ENCODE measurements at regions not wholly inside any gene's neighbourhood (a gene's known extent, or its start where the extent isn't known, plus 50 kb on each side); places are given as distances from the start of the nearest gene placed in this dataset.
A peak's percentile ranks its signal among the peaks of the same experiment; 100 is the strongest.
"Not testable (repeated sequence)": the region's sequence is repeated elsewhere in the genome, so short reads cannot be mapped to it uniquely, and the experiment has no call there.

DNA sequence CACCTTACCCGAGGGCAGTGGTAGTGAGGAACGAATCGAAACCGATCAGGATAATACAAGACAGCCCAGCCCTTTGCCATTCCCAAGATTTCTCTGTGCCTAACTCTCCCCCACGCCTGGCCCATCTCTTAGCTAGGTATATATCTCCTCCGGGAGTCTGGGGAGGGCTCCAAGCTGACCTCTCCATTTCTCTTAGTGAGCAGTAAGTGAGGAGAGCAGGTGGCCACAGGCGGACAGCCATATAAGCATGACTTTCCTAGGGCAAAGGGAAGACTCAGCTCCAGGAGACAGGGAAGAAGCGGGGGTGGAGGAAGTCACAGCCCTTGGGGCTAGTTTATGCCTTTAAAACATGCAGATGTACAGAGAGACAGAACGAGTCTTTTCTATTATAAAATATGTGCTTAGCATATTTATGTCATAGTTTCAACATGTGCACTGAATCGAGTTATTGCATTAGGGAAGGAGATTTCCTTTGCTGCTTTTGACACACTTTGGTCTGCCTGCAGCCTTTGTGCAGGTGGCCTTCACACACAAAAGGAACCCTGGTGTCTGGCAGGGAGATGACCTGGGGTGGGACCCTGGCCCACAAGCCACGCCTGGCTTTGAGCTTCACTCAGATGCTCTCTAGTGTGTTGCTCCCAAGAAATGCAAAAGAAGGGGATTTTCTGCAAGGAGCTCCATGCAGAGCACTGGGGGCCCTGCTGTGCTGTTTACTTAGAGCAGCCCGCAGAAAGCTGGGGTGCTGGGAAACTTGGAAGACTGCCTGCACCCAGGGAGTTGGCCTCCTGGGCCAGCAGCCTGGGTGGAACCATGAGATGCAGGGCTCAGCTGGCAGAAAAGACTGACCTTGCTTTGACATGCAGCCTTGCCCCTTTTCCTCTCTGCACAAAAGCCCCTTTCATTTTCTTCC, 613.3 kb downstream of the BCOR start:
- no peak for DNase-seq

DNA sequence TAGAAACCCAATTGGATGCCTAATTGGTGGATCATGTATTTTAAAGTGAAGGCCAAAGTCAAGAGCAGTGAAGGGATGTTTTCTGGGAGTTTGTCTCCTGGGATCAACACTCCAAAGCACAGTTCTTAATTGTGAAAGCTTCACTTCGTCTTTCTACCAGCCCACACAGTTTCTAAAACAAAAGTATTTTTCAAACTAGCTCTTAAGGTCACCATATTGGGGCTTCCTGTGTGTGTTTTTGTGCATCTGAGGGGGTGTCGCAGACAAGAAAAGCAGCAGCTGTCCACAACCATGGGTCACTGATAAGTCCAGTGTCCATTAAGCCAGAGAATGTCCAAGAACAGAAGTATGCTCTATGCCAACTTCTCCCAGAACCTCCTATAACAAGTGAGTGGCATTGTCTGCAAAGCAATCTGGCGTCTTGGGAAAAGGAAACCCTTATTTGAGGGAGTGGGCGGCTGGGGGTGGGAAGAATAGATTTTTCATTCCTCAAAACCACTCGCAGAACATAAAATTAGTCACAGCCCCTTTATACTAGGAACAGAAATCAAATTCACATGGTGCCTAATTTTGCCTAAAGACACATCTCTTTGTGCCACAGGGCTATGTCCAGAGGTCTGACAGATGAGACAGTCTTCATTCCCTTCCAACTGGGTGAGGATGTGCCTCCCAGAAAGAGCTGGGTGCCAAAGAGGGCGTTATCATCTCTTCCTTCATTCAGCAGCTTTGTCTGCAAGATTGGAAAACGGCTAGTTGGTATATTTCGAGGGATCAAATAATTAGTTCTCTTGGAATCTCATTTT, 610.4 kb downstream of the BCOR start:
- no peak for DNase-seq

DNA sequence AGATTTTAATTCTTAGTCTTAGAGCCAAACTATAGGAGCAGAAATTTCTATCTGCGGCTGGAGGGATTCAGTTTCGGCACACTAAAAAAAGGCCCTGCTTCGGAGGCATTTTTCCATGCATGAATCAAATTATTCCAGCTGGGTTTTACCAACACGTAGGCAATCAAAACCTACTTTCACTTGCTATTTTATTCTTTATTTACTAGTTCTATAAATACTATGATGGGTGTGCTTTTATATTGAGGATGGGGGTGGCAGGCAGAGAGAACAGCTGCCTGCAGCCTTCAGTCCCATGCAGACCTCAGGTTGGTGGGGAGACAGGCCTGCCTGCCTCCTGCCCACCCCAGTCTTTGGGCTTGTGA, 609.8 kb downstream of the BCOR start:
- no peak for DNase-seq

DNA sequence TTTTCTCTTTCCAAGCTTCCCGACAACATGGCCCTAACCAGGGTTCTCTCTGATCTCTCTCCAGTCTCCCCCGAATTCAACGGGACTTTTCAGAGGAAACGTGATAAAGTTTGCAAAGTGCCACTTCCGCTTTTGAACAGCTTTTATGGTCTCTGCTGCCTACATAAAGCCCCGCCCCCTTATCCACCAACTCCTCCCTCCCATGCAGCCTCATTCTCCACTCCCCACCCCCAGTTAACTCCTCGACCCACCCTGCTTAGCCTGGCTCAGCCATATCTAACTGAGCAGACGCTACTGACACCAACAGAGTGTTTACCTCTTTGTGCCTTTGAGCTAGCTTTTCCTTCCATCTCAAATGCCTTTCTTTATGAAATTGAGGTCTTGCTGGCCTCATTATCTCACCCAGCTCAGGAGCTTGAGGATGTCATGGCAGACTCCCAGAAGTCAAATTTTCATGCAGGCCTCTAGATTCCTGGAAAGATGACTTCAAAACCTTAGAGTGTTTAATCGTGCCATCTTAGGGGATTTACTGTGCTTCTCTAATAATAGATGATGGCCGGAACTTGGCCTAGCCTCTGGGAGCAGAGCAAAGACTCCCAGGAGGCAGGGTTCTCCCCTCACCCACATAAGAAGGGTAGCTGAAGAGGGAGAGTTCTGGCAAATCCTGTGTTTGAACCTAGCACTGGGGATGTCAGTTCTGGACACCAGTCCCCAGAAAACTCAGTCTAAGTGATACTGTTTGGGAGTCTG, 606.0 kb downstream of the BCOR start:
- peak; percentile 62 for DNase-seq

DNA sequence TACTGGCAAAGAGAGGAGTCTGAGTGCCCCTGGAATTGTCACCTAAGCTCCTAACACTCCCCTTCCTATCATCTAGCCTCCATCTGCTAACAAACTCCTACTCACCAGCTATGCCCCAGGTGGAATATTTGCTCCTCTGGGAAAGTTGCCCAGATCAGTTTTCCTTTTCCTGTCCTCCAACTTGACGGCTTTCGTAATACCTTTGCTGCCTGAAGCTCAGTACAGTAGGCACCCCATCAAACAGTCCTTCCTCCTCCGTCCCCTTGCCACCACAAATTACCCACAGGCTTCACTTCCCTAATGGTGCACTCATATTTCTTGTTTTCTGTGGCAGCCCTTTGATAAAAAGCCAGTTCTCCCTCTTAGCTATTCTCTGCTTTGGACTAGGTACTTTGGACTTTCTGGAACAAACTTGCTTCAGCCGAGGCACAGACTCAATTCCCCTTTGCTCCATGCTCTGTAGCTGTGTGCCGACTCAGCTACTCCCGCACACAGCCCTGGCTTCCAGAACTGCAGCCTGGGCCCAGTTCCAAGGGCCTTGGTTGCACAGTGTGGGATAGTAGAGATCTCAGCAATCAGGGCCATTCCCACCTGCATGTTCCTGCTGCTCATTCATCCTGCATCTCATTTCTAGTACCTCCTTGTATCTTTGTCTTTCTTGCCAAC, 605.1 kb downstream of the BCOR start:
- DNase-seq = no peak

DNA sequence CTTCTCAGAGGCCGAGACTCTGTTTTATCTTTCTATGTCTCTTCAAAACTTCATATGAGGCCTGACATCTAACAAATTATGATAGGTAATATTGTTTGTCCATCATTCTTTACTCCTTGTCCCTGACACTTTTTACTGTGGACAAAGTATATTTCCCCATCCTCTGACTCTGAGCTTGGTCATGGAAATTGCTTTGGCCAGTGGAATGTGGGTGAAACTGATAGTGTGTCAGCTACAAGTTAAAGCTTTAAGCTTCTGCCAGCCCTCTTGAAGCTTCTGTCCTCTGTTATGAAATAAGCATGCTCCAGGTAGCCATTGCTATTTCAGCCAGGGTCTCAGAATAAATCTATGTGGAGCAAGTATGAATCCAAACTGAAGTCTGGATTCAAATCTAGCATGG, 604.6 kb downstream of the BCOR start:
- no peak for DNase-seq

DNA sequence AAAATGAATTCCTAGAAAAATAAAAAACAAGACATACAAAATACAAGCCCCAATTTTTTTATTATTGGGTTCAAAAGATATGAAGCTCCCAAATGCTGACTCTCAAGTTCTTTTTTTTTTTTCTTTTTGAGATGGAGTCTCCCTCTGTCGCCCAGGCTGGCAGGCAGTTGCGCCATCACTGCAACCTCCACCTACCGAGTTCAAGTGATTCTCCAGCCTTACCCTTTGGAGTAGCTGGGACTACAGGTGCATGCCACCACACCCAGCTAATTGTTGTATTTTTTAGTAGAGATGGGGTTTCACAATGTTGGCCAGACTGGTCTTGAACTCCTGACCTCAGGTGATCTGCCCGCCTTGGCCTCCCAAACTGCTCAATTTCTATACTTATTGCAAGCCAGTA, 600.6 kb downstream of the BCOR start:
- not testable (repeated sequence) for DNase-seq

DNA sequence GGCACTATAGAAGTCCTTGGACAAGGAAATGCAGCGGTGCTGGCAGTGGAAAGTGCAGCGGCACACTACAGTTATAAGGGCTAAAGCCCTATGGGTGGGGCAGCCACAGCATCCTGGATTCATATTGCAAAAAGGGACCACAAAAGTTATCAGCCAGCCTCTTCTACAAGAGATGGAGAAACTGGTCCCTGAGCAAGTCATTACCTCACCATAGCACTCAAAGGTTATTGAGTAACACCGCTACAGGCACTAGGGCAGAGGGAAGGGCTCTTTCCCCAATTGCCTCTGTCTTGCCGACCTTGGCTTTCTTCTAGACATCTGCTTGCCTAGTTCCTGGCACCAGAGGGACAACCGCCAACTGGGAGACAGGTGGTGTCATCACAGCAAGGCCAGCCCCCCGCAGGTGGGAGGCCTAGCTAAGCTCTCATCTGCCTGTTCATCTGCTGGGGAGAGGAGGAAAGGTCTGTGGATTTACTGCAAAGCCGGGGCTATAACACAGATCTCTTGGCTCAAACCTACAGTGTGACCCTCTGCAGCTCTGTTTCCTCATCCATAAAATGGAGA, 600.0 kb downstream of the BCOR start:
- DNase-seq = no peak

DNA sequence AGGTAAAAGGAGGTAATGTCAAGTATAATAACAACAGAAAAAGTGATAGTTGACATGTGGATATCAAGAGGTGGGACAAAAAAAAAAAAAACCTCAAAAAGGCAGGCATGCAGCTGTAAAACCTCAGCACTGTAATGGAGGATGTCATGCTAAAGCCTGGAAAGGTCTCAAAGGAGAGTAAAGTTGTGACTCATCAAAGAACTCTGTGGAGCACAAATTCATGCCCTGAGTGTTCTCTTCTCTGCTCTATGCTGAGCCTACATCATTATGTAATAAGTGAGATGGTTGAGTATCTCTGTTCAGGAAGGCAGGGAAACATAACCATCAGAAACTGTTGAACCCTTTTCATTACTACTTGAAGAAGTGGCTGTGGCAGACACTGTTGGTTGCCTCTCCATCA, 597.8 kb downstream of the BCOR start:
- no peak for DNase-seq

DNA sequence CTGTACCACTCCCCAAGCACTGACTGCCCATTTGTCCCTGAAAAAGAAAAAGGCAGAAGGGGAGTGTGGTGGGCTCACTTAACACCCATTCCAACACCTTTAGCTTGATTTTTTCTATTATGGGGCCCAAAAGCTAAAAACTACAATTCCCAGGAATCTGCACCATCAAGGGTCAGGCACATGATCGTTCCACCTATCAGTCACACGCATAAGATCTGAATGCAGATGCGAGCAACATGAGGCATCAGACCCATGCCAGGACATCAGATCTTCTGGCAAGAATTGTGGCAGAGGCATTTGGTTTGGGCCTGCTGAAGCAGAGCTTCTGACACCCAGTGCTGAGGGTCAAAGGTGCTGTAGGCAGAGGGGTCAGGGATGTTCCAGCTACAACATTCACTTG, 595.9 kb downstream of the BCOR start:
- no peak for DNase-seq

DNA sequence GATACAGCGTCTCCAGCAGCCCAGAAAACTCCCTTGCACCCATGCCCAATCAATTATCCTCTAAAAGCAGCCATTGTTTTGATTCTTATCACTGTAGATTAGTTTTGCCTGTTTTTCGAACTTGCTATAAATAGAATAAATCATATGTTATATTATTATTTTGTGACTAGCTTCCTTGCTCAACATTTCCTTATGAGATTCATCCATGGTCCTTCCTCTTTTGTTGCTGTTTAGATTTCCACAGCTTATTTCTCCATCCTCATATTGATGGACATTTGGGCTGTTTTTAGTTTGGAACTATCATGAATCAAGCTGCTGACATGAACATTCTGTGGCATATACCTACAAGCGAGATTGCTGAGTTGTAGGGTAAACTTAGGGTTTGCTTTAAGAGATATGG, 595.3 kb downstream of the BCOR start:
- DNase-seq = no peak

DNA sequence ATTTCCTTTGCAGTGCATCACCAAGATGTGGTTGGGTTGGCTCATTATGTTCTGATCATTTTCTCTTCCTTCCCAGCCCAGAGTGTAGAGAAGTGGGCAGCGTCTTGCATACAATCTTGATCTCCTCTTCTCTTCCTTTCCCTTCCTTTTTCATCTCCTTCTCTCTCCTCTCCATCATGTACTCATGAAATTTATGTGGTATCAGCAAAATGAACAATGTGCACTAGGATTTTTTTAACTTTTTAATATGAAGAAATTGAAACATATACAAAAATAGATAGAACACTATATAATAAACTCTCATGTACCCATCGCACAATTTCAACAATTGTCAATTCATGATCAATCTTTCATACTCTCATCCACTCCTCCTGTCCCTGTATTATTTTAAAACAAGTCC, 593.5 kb downstream of the BCOR start:
- DNase-seq = no peak

DNA sequence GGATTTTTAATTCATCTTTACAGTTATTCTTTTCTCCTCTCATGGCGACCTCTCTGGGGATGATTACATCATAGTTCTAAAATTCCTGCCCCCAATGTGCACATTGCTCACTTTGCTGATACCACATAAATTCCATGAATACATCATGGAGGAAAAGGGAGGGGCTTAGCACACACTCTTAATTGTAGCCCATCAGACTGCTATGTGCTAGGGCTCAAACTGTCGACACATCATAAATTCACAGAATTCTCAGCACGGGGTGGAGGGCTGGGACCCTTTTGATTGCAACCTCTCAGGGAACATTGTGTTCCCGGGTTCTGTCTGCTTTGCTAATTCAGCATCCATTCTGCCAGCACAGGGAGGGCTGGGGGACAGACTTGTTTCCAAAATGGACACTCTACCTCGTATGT, 592.9 kb downstream of the BCOR start:
- no peak for DNase-seq

DNA sequence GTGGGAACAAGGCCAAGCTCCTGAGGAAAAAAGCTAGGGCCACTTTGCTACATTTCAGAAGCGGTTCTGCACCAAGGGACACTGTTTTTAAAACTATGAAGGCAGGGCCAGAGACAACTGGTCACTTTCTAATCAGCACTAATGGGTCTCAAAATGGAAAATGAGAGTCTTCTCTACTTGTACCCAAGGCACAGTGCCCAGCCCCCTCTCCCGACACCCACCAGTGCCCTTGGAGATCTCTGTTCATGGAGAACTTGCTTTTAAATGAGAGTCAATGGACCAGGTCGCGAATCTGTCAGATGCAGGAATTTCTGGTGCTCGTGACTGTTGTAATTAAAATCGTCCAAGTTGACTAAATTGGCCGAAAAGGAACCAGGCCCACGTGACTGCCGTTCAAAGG, 591.6 kb downstream of the BCOR start:
- no peak for DNase-seq

DNA sequence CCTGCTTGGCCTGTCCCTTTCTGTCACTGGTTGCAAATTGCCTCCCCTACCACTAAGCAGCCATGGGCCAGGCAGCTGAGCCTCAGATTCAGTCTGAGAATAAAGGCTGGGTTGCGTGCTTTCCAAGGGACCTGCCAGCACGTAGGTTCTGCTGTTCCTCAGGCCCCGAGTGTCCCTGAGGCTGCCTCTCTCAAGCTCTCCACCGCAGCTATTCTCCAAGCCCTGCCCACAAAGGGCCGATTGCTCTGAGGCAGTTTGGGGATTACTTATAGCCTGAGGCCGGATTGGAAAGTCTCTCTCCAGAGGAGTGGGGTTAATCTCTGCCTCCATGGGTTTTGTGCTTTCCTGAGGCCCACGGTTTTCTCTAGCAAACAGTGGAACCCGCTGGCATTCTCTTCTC, 590.7 kb downstream of the BCOR start:
- no peak for DNase-seq

DNA sequence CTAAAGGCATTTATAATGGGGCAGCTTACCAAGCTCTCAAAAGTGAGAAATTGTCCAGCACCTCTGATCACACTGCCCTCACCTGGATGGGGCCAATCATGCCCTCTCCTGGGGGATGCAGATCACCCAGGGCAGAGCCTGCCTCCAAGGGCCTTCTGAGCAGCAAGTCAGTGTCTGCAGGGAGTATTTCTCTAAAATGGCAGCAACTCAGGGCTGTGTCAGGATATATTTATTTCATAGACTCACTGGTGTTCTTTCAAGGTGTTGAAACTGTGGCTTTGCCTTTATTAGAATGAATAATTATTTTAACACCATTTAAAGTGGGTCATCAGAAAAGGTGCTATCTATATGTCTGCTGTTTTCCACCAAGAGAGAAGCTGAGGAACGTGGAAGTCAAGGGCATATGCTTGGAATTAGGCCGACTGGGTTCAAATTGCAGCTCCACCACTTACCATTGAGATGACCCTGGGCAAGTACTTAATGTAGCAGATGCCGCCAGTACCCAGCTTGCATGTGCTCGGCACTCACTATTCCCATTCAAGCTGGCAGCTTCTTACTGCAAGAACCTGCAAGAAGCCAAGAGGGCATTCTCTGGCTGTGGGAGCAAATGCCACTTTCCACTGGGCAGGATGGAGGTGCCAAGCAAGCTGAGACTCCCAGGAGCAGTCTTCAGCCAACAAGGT, 590.0 kb downstream of the BCOR start:
- DNase-seq = no peak

DNA sequence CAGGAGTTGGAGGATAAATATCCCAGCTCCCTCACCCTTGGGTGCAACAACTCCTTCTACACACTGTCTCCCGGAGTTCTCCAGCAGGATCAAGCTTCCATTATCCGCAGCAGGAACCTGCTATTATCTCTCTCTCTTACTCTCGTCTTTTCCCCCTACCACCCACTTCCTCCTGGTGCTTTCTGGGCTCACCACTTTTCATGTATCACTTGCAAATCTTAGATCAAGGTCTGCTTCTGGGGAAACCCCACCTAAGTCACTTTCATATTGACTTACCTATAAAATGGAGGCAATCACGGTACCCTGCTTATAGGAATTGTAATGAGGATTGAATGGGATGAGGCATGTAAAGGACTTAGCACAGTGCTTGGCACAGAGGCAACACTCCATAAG, 589.5 kb downstream of the BCOR start:
- no peak for DNase-seq

DNA sequence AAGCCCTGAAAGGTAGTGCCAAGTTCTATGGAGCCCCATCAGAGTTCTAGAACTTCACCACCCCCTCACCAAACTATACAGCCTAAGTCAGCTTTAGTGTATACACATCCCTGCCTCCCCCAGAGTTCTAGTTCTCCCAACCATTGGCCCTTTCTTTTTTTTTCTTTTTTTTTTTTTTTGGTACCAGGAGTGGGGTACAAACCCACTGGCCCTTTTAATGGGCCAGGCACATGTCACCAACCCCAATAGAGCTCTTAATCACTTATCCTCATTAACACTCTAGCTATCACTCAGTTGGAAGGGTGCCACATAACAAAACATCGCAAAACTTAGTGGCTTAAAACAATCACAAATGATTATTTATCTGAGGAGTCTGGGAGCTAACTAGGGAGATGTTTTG, 588.6 kb downstream of the BCOR start:
- no peak for DNase-seq

DNA sequence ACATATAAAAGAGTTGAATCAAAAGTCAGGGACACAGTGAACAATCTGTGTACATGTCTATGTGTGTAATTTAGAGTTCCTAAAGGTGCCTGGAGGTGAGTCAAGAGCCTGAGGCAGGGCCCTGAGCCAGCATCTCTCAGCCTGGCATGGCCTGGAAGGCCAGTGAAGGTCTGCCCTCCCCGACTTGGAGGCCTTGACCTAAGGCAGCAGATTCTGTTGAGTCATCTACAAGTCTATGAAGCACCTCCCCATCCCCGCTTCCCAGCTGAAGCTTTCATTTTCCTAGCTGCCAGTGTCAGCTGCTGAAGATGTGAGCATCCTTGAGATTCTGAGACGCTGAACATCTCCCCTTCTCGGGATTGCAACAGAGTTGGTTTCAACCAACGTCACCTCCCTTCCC, 583.9 kb downstream of the BCOR start:
- DNase-seq = no peak

DNA sequence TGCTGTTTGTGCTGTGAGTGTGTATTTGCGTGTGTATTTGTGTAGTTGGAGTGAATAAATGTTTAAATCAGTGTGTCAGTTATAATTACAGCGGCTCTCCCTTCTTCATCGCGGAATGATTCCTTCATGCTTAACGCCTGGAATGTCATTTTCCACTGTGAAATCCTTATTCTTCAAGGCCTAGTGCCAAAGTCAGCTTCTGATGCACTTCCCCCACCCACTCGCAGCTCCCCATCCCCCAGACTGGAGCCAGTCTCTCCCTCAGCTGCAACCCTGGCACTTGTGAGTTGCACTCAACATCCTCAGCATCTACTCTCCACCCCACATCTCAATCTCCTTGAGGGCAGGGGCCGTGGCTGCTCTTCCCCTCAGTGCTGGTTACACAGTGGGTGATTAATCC, 583.0 kb downstream of the BCOR start:
- DNase-seq = no peak

DNA sequence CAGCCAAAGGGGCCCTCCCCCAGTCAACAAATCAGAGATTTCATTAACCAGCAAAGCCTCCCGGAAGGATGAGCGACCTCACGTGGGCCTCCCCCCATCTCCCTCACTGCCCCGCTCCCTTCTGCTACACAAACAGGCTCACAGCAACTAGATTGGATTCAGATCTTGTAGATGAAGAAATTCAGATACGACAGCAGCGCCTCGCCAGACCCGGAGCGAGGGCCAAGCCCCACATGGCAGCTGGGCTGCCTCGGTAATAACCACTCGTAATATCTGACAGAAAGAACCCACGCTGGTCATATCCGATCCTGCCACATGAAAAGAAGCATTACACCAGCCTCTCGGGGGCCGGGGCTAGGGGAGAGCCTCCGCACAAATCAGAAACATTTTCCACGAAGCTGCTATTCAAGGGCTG, 581.3 kb downstream of the BCOR start:
- DNase-seq = no peak

DNA sequence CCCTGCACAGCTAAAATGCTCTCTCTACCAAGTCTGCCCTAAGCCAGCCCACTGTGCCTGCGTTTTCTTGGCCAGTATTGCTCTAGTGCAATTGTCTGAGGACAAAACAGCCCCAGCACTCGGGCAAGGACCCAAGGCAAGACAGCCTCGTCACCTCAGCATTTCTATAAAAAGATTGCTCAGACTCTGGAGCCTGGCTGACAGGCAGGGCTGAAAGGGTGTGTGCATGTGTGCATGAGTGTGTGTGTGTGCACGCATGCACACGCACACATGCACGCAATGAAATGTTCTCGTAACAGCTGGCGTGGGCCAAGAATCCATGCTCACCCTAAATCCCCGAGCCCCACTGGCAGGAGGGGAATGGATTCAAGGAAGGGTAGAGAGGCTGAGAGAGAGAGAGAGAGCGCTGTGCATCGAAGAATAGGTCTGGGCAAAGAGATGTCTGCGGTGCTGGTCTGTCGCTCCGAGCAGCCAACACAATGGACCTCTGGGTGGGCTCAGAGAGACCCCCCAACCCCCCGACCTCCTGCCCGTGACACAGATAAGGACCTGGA, 579.2 kb downstream of the BCOR start:
- DNase-seq = no peak
